GM19438 (cell line): ENCODE measurements at regions not wholly inside any gene's neighbourhood (a gene's known extent, or its start where the extent isn't known, plus 50 kb on each side); places are given as distances from the start of the nearest gene placed in this dataset.

Experiments used
- ATAC-seq: cut with Tn5 transposase; IDR thresholded peaks from one replicate; pipeline ENCODE4 v1.9.1; 2021; ENCODE audit warnings: low read depth; ENCODE audit not compliant: unreplicated experiment

- no peak for ATAC-seq
These were observed 218.8 kb downstream of the TOMM20 start for GRCh38 chr1:234909851-234910250.

- ATAC-seq = no peak
These were observed 219.3 kb downstream of the TOMM20 start for GRCh38 chr1:234909307-234909810.

GRCh38 chr1:234908571-234908970, 220.1 kb downstream of the TOMM20 start:
- ATAC-seq = no peak

GRCh38 chr1:234907940-234908405, 220.7 kb downstream of the TOMM20 start:
- ATAC-seq = no peak

GRCh38 chr1:234907208-234907939, 221.3 kb downstream of the TOMM20 start:
- ATAC-seq = no peak

- ATAC-seq = no peak
These were observed 222.0 kb downstream of the TOMM20 start for GRCh38 chr1:234906654-234907053.

GRCh38 chr1:234902774-234903547, 225.7 kb downstream of the TOMM20 start:
- no peak for ATAC-seq

GRCh38 chr1:234901491-234902049, 227.1 kb downstream of the TOMM20 start:
- ATAC-seq = no peak

- no peak for ATAC-seq
These were observed 228.0 kb downstream of the TOMM20 start for GRCh38 chr1:234900595-234900994.

- no peak for ATAC-seq
These were observed 228.9 kb downstream of the TOMM20 start for GRCh38 chr1:234899730-234900072.

GRCh38 chr1:234899041-234899729, 229.5 kb downstream of the TOMM20 start:
- no peak for ATAC-seq

- ATAC-seq = no peak
These were observed 230.1 kb downstream of the TOMM20 start for GRCh38 chr1:234898455-234899033.

- ATAC-seq = no peak
These were observed 230.7 kb downstream of the TOMM20 start for GRCh38 chr1:234897754-234898454.

GRCh38 chr1:234897390-234897749, 231.3 kb downstream of the TOMM20 start:
- no peak for ATAC-seq

- ATAC-seq = no peak
These were observed 231.9 kb downstream of the TOMM20 start for GRCh38 chr1:234896477-234897389.

GRCh38 chr1:234893725-234894630, 234.7 kb downstream of the TOMM20 start:
- no peak for ATAC-seq

- ATAC-seq = no peak
These were observed 235.3 kb downstream of the TOMM20 start for GRCh38 chr1:234893359-234893724.

GRCh38 chr1:234892642-234893041, 236.0 kb downstream of the TOMM20 start:
- no peak for ATAC-seq
